Upper lobe of left lung (tissue), 4 donors: ENCODE measurements at regions not wholly inside any gene's neighbourhood (a gene's known extent, or its start where the extent isn't known, plus 50 kb on each side); places are given as distances from the start of the nearest gene placed in this dataset.

Source experiments
- CTCF ChIP-seq, 6 experiments: fragments of 450-650 bp in 4 of 6; fragments of 200-600 bp in 2 of 6; sonication (generic) in 2 of 6; IDR thresholded peaks; one replicate each; pipeline ENCODE4 v1.5.1; 2016 to 2019; ENCODE audit warnings: antibody characterized with exemption in 6 of 6
- EP300 ChIP-seq, 4 donors: sonication (generic); formaldehyde crosslinking; IDR thresholded peaks; one replicate each; pipeline ENCODE4 v1.5.1; 2017; ENCODE audit warnings: antibody characterized with exemption in 4 of 4, control low read depth in 2 of 4
- POLR2A ChIP-seq, 4 donors: fragments of 450-650 bp; IDR thresholded peaks; one replicate each; pipeline ENCODE4 v1.5.1; 2016 to 2017; ENCODE audit warnings: antibody characterized with exemption in 4 of 4, mild to moderate bottlenecking in 2 of 4

GRCh38 chr6:24990236-24990845 is 54.6 kb upstream of the RIPOR2 start:
- TF ChIP-seq CTCF (IDR thresholded peaks at IDR 0.05) (no peak), POLR2A (IDR thresholded peaks at IDR 0.05) (no peak), EP300 (IDR thresholded peaks at IDR 0.05) (no peak)
